ENCODE measurements at regions not wholly inside any gene's neighbourhood (a gene's known extent, or its start where the extent isn't known, plus 50 kb on each side); places are given as distances from the start of the nearest gene placed in this dataset.

- H3K4me3 ChIP-seq (ENCODE audit: low read length) = no peak overlapping the region
- no peak for TF ChIP-seq CTCF (conservative IDR thresholded peaks at IDR 0.05; ENCODE audit: low read length)
- no peak for DNase-seq (ENCODE audit: low read depth)
These were observed 91.9 kb upstream of the NSMCE3 start for GRCh38 chr15:29361560-29361959.

GRCh38 chr15:29360152-29360551 lies 90.5 kb upstream of the NSMCE3 start:
- no peak for DNase-seq (ENCODE audit: low read depth)
- H3K4me3 ChIP-seq (ENCODE audit: low read length) = no peak overlapping the region
- no peak for TF ChIP-seq CTCF (conservative IDR thresholded peaks at IDR 0.05; ENCODE audit: low read length)

GRCh38 chr15:29356786-29357185 lies 87.2 kb upstream of the NSMCE3 start:
- DNase-seq (ENCODE audit: low read depth) = no peak
- TF ChIP-seq CTCF (conservative IDR thresholded peaks at IDR 0.05; ENCODE audit: low read length) = no peak

GRCh38 chr15:29355477-29355876 lies 85.9 kb upstream of the NSMCE3 start:
- DNase-seq (ENCODE audit: low read depth) = no peak
- TF ChIP-seq CTCF (conservative IDR thresholded peaks at IDR 0.05; ENCODE audit: low read length) = no peak

More at GRCh38 chr15:29356786-29357185, 87.2 kb upstream of the NSMCE3 start:
- H3K4me3 ChIP-seq (ENCODE audit: low read length) = no peak overlapping the region

GRCh38 chr15:29352402-29352801 lies 82.8 kb upstream of the NSMCE3 start:
- DNase-seq (ENCODE audit: low read depth) = no peak
- TF ChIP-seq CTCF (conservative IDR thresholded peaks at IDR 0.05; ENCODE audit: low read length) = no peak
- no peak overlapping the region for H3K4me3 ChIP-seq (ENCODE audit: low read length)

More at GRCh38 chr15:29355477-29355876, 85.9 kb upstream of the NSMCE3 start:
- H3K4me3 ChIP-seq (ENCODE audit: low read length) = no peak overlapping the region

GRCh38 chr15:29349196-29349595 lies 79.6 kb upstream of the NSMCE3 start:
- no peak for TF ChIP-seq CTCF (conservative IDR thresholded peaks at IDR 0.05; ENCODE audit: low read length)
- no peak overlapping the region for H3K4me3 ChIP-seq (ENCODE audit: low read length)
- DNase-seq (ENCODE audit: low read depth) = no peak

- no peak for TF ChIP-seq CTCF (conservative IDR thresholded peaks at IDR 0.05; ENCODE audit: low read length)
- no peak overlapping the region for H3K4me3 ChIP-seq (ENCODE audit: low read length)
- peak; percentile 31 for DNase-seq (ENCODE audit: low read depth)
These were observed 78.8 kb upstream of the NSMCE3 start for GRCh38 chr15:29348336-29348914.

All from AG10803 (cell line).